Progenitor cell of endocrine pancreas (in vitro differentiated cells): ENCODE measurements at regions not wholly inside any gene's neighbourhood (a gene's known extent, or its start where the extent isn't known, plus 50 kb on each side); places are given as distances from the start of the nearest gene placed in this dataset.

Experiments
- DNase-seq: peaks from one replicate; pipeline ENCODE4 v3.0.0; 2021; ENCODE audit warnings: low spot score; ENCODE audit not compliant: unreplicated experiment
- H3K27ac Mint-ChIP-seq: 2 replicates; pipeline ENCODE4 v1.8.0; 2021; ENCODE audit warnings: mild to moderate bottlenecking, moderate library complexity, mixed read lengths
- H3K27me3 Mint-ChIP-seq: 2 replicates; pipeline ENCODE4 v1.8.0; 2021; ENCODE audit warnings: mixed read lengths
- H3K36me3 Mint-ChIP-seq: 2 replicates; pipeline ENCODE4 v1.8.0; 2022; ENCODE audit warnings: mixed read lengths; ENCODE audit not compliant: insufficient read depth
- H3K4me1 Mint-ChIP-seq: 2 replicates; pipeline ENCODE4 v1.8.0; 2021; ENCODE audit warnings: low read depth, mixed read lengths
- H3K4me3 Mint-ChIP-seq: 2 replicates; pipeline ENCODE4 v1.8.0; 2021; ENCODE audit warnings: low read depth, mild to moderate bottlenecking, moderate library complexity, mixed read lengths
- H3K9me3 Mint-ChIP-seq: 2 replicates; pipeline ENCODE4 v1.8.0; 2021; ENCODE audit warnings: low read depth, mixed read lengths
- TF ChIP-seq, protein P1 (sequence below): fragments of 200-600 bp; sonication (generic); IDR thresholded peaks from one replicate; pipeline ENCODE4 v1.5.0; 2021; ENCODE audit warnings: antibody characterized with exemption, mild to moderate bottlenecking; ENCODE audit not compliant: unreplicated experiment

DNA sequence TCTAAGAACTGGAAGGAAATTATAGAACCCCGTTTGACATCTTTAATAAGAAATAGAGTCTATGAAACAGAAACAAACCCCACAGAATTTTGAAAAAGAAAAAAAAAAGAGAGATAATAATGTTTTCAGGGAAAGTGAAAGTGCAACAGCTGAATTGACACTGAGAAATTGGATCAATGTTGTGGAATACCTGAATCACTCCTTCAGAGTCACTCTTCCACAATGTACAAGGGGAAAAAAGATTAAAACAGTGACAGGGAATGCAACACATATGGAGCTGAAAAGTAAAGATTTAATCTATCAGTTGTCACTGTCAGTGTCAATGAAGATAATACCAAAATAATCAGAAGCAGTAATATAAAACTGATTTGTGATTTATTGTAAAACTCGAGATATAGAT is 520.8 kb upstream of the HS3ST5 start:
- H3K4me3 Mint-ChIP-seq, result no peak overlapping the region
- TF ChIP-seq, protein P1, sequence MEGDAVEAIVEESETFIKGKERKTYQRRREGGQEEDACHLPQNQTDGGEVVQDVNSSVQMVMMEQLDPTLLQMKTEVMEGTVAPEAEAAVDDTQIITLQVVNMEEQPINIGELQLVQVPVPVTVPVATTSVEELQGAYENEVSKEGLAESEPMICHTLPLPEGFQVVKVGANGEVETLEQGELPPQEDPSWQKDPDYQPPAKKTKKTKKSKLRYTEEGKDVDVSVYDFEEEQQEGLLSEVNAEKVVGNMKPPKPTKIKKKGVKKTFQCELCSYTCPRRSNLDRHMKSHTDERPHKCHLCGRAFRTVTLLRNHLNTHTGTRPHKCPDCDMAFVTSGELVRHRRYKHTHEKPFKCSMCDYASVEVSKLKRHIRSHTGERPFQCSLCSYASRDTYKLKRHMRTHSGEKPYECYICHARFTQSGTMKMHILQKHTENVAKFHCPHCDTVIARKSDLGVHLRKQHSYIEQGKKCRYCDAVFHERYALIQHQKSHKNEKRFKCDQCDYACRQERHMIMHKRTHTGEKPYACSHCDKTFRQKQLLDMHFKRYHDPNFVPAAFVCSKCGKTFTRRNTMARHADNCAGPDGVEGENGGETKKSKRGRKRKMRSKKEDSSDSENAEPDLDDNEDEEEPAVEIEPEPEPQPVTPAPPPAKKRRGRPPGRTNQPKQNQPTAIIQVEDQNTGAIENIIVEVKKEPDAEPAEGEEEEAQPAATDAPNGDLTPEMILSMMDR, result no peak
- no peaks in the 10 kb centered on the region for H3K9me3 Mint-ChIP-seq
- H3K4me1 Mint-ChIP-seq, result no peaks in the 10 kb centered on the region
- H3K27me3 Mint-ChIP-seq, result no peaks in the 10 kb centered on the region
- H3K27ac Mint-ChIP-seq, result no peak overlapping the region
- no peaks in the 10 kb centered on the region for H3K36me3 Mint-ChIP-seq
- DNase-seq, result no peak

DNA sequence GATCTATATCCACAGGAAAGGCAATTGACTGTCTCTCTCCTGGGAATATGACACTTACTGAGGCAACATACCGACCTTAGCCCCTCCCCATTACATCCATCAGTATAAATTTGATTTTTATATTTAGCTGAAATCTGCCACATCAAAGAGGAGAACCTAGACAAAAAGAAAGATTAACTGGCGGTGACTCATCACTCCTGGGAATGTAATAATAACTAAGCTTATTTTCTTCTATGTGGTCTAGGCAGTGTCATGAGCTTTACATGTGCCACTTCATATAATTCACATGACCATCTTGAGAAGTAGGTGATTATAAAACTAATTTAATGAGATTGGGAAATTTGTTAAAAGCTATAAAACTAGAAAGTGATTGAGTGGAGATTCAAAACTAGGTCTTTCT is 520.0 kb upstream of the HS3ST5 start:
- H3K36me3 Mint-ChIP-seq, result no peaks in the 10 kb centered on the region
- no peaks in the 10 kb centered on the region for H3K9me3 Mint-ChIP-seq
- TF ChIP-seq, protein P1, result no peak
- H3K27ac Mint-ChIP-seq, result no peak overlapping the region
- H3K27me3 Mint-ChIP-seq, result no peaks in the 10 kb centered on the region
- DNase-seq, result no peak
- H3K4me1 Mint-ChIP-seq, result no peaks in the 10 kb centered on the region
- no peak overlapping the region for H3K4me3 Mint-ChIP-seq

DNA sequence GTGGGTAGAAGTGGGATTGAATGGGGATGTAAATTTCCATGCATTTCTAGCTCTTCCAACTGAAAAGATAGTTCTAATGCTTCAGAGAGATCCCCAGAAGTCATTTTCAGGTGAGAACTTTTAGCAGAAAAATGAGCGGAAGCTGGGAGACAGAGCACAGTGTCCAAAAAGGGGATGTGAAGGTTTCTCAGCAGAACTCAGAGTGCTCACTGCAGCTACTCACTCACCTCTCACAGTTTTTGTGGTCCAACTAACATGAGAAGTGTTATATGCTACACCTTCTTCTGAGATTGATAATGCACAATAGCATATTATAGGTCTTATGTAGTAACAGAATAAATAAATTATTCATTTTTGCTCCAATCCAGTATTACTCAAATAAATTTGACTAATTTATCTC is 519.2 kb upstream of the HS3ST5 start:
- Mint-ChIP-seq H3K4me1 (no peaks in the 10 kb centered on the region), H3K36me3 (no peaks in the 10 kb centered on the region), H3K27me3 (no peaks in the 10 kb centered on the region), H3K27ac (no peak overlapping the region), H3K9me3 (no peaks in the 10 kb centered on the region), H3K4me3 (no peak overlapping the region)
- DNase-seq, result no peak
- TF ChIP-seq, protein P1, result no peak

DNA sequence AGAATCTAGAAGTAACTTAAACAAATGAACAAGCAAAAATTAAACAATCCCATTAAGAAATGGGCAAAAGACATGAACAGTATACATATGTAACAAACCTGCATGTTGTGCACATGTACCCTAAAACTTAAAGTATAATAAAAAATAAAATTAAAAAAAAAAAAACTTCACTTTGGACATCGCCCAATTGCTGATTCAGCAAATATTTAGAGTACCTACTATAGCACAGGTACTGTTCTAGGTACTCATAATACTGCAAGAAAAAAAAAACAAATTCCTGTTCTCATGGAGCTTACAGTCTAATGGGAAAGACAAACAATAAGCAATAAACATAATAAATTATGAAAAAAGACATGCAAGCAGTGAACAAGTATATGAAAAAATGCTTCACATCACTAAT is 501.5 kb upstream of the HS3ST5 start:
- TF ChIP-seq, protein P1, result no peak
- Mint-ChIP-seq H3K36me3 (no peaks in the 10 kb centered on the region), H3K27me3 (no peaks in the 10 kb centered on the region), H3K27ac (no peak overlapping the region), H3K4me1 (peaks cover 4% of the 10 kb centered on the region), H3K9me3 (peaks cover 22% of the 10 kb centered on the region), H3K4me3 (no peak overlapping the region)
- DNase-seq, result no peak

DNA sequence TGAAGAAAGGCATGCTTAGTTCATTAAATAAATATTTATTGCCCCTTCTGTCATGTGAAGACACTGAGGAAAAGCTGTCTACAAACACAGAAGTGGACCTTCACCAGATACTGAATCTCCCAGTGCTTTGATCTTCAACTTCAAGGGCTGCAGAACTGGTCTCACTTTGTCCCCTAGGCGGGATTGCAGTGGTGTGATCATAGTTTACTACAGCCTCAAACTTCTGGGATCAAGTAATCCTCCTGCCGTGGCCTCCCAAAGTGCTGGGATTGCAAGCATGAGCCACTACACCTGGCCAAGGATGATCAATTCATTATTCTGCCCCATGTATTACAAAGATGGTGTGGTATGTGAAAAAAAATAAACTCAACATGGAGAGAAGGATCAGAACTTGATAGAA is 496.2 kb upstream of the HS3ST5 start:
- Mint-ChIP-seq H3K4me1 (peaks cover 7% of the 10 kb centered on the region), H3K36me3 (no peaks in the 10 kb centered on the region), H3K27ac (no peak overlapping the region), H3K27me3 (no peaks in the 10 kb centered on the region), H3K4me3 (no peak overlapping the region), H3K9me3 (peaks cover 22% of the 10 kb centered on the region)
- DNase-seq, result no peak
- TF ChIP-seq, protein P1, result no peak
